Dedifferentiated amniotic fluid mesenchymal stem cell (primary cell): ENCODE measurements at regions not wholly inside any gene's neighbourhood (a gene's known extent, or its start where the extent isn't known, plus 50 kb on each side); places are given as distances from the start of the nearest gene placed in this dataset.
"Not testable (repeated sequence)": the region's sequence is repeated elsewhere in the genome, so short reads cannot be mapped to it uniquely, and the experiment has no call there.

Experiments
- DNase-seq: peaks from one replicate; pipeline ENCODE4 v3.0.0-alpha.2; 2016; ENCODE audit errors: extremely low spot score

DNA sequence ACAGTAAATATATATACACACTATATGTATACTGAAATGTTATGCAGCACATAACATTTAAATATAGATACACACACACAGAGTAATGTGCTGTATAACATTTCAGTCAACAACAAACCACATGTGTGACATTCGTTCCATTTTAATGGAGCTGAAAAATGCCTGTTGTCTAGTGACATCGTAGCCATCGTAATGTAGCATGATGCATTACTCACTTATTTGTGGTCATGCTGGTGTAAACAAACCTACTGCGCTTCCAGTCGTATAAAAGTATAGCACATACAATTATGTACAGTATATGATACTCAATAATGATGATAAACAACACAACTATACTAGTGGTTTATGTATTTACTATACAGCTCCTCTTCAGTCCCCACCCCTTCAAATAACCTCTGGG is 119.0 kb upstream of the SLC38A4 start:
- no peak for DNase-seq

DNA sequence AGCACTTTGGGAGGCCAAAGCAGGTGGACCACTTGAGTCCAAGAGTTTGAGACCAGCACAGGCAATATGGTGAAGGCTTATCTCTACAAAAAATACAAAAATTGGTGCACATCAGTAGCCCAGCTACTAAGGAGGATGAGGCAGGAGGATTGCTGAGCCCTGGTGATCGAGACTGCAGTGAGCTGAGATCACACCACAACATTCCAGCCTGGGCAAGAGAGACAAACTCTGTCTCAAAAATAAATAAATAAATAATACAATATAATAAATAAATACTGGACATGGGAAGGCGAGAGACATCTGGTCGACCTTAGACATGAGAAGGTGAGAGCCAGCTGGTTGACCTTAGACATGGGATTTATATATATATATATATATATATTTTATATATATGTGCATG is 119.8 kb upstream of the SLC38A4 start:
- no peak for DNase-seq

DNA sequence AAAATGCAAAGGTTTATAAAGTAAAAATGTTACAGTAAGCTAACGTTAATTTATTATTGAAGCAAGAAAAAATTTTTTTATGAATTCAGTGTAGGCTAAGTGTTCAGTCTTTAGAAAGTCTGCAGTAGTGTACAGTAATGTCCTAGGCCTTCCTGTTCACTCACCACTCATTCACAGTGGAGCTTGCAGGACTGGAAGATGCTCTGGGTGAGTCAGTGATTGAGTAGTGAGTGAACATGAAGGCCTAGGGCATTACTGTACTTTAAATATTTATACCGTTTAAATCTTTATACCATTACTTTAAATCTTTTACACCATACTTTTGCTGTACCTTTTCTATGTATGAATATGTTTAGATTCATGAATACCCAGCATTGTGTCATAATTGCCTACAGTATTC is 120.3 kb upstream of the SLC38A4 start:
- DNase-seq: peak; percentile 54

DNA sequence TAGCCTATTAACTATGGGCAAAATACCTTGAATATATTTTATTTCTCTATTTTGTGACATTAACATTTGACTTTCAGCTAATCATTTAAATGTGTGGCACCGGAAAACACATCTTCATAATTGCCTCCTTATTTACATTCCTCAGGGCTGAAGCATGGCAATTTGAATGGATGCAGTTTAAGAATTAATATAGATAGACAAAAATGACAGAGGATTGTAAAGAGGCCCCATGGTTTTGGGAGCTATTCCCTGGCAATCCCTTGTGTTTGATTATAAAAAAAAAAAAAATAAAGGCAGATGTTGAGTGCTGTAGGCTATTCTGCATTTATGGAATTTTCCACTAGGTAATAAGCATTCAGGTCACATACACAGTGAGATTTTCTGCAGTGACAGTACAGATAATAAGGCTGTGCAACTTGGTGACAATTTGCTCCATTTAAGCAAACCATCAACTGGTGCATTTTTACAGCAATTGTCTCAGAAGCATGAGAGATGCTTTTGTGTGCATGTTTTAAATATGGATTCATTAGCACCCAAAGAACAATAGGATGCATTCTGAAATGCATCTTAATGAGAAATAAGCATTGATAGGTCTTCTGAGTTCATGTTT is 123.2 kb upstream of the SLC38A4 start:
- no peak for DNase-seq

DNA sequence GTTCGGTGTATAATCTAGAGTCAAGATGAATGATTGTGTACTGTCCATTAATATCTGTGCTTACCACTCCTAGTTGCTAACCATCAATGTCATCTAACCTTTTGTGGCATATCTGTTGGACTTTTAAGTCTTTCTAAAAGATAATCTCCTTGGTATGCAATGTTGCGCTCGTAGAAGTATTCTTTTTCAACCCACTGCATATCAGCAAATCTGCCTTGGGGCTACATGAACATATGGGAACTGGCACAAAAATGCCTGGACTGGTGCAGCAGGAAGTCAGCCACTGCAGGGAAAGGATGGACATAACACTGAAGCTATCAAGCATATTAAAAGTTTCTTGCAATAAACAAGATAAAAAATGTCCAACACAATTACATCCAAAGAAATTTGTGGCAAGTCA is 124.3 kb upstream of the SLC38A4 start:
- peak; percentile 54 for DNase-seq

DNA sequence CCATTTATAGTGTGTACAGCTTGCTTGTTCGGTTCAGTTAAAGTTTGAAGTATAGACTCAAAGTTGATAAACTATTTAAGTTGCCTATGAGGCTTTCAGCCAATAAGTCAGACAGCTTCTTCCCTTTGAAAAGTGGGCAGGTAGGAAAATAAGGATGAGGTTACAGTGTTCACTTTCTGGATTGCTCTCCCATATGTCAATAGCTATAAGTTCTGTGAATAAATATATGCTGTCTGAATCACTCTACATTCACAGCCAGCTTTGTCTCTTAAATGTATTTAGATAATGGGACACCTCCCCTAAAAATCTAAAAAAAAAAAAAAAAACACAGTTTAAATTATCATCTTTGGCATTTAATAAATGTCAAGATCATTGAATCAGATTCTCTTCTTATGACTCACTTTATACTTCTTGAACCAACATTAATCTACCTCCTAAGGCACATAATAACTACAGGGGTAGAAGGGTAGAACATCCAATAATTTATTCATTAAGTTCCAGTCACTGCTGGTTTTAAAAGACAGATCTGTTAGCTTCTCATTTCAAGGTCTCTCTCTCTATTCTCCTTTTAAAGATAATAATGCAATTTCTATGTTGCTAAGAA is 126.4 kb upstream of the PCED1B start:
- DNase-seq: no peak

DNA sequence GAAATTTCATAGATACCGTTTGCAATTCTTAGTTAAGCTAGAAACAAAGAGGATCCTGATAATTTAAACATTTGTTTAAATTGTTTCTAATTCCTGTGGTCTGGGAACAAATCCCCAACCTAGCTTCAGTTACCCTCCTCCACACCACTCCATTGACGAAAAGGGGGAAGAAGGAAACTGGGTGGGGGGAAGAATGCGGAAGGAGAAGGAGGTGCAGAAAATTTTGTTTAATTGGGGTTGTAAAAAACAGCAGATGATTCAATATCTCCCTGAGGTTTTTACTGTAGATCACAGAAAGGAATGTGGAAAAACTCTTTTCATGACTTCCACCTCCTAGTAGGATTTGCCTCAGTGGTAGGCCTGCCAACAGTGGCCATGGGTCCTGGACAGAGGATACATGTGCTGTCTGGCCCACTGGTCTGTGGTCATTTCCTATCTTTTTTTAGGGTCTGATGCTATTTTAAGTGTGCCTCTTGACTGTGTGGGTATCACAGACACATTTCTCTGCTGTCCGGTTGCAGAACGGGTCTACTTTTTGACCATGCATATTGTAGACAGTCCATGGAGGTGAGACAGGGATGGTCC is 122.9 kb upstream of the PCED1B start:
- no peak for DNase-seq

DNA sequence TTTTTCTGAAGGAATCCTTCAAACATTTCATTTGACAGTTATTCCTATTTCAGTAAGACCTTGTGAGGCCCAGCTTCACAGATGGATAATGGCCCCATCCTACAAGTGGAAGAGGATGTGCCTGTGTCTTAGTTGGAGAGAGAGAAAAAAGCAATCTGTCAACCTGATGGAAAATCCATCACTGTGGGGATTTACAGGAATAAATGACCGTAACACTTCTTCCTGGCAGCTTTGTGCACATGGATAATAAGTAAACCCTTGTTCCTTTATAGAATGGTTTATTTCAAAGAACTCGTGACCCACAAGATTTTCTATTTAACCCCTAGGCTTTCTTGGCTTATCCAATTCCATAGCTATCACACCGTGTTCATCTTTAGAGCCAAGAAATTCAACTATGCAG is 121.4 kb upstream of the PCED1B start:
- no peak for DNase-seq

DNA sequence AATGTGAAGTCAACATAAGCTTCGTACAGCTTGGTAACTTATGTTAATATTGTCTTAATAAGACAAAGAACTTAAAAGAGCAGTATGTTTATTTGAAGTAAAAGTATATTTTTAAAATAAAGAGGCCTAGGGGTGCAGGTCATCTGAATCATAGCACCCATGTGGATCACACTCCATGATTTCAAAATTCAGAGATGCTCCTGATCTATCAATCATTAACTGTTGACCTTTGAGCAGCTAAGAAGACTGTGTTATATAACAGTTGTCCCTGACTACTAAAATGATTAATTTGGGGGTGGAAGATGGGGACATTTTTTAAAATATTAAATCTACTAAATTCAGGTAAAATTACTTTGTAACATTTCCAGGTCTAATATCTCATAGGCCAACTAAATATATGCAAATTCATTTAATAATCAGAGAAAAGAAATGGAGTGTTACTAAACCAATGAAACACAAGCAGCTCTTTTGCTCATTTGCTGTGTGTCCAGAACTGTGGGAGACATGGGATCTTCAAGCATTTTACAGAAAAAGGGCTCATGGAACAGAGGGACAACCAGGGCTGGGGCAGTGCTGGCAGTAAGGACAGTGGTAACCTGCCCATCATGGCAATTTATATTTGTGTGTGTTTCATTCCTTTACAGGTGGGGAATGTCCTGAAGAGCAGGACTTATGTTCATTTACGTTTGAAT is 120.7 kb upstream of the PCED1B start:
- DNase-seq: no peak

DNA sequence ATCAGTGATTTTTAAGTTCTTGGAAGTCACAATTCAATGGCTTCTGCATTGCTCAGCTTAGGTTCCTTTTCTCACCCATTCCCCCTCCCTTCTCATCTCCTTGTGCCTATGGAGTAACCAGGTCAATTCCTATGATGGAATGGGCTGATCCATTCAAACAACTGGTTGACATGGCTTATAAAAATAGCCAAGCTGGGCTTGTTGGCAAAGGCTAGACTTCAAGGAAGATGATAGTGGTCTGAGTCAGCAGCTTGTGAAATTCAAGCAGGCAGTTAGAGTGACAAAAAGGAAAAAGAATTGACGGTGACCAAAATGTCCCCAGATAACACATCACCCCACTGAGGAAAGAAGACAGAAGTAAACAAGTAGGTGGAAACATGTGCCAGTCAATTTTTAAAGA is 119.9 kb upstream of the PCED1B start:
- DNase-seq: peak; percentile 52

DNA sequence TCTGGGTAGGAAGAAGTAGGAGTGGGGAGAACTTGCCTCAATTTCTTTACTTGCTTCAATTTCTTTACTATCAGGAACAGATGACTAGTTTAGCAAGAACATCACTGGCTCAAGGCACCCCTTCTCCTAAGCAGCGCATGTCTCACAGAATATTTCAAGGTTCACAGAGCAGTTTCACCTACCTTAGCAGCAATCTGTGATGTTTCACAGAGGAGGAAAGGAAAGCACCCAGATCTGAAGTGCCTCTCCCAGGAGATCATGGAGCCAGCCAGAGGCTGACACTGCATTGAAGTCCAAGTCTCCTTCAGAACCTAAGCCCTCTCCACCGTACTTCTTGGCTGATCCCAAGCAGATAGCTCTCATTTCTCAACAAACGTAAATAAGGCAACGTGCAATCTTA is 118.7 kb upstream of the PCED1B start:
- DNase-seq: no peak

DNA sequence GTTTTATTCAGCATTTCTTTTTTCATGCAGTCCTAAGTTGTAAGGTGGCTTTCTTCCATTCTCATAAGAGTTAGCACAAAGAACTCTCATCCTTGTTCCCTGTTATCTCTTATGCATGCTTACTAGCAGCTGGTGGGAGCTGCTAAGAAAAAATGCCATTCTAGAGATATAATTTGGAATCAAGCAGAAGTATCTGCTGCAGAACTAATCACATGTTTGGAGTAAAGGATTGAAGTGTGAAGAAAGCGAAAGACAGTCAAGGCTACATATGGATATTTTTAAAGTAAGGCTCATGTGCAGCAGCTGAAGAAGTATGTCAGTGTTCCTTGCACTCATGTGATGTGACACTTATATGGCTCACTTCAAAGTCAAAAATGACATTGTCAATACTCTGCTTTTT is 116.2 kb upstream of the PCED1B start:
- DNase-seq: no peak

DNA sequence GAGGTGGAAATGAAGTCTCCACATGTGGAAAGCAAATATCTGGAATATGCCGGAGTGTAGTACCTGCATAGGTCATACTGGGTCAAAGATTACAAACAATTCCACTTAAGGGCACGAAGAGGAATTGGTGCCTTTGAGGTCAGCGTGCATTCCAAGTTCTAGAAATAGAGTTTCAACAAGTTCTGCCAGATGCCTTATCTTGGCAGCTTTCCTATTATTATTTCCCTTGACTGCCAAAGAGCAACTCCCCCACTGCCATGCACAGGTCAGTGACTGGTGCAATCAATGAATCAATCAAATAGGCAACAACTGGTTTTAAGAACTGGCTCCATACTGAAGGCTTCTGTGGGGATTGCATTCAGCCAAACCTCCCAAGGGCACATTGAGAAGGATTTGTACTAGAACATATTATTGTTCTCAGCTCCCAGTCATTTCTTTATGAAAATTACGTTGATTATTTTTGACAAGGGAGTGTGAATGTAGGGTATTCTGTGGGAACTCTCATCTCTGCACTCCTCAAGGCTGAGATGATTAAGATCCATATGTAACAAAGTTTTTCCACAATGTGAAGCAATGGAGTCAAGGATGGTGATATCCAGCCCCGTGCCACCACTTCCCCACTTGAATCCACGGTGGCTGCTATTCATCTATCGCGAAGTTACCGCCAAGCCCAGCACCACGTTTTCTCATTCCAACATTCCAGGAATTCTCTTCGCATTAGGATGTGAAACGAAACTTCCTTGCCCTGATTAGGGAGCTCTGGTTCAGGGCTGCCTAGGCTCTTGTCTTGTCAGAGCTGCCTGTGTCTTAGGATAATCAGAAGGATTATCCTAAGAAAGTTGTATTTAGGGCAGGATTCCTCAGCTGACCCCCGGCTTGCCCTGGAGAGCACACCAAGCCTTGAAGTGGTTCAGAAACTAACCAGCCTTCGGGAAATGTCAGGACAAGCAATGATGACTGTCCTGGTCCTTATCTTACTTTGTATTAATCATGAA is 115.1 kb upstream of the PCED1B start:
- peak; percentile 51 for DNase-seq

DNA sequence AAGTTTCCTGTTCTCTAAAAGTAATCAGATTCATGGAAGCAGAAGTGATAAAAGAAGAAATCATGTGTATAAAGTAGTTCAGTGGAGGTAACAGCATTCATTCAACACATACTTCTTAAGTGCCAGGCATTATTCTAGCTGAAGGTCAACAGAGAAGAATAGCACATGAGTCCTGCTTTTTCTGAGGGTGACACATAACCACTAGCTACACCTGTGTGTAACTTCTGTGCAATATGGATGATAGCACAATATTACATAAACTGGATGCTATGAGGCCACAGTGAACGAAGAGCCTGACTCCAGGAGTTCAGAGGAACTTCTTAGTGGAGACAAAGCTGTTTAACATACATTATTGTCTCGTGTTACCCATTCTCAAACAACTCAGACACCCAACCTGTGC is 114.3 kb upstream of the PCED1B start:
- no peak for DNase-seq

DNA sequence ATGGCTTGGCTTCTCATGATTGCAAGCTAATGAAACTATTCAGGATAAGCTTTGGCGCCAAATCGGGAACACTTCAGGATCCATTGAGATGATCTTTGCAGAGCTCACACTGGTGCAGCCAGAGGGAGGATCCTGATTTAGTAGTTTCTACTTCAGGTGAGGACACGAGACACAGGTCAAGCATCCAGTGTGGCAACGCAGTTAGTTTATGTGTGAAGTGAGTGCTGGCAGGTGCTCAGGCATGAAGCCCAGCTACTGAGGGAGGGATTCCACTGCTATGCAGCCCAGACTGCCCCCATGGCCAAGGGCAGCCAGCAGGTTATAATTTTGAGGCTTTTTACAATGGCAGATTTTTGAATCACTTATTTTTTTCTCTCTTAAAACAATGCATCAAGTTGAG is 113.5 kb upstream of the PCED1B start:
- DNase-seq: no peak

DNA sequence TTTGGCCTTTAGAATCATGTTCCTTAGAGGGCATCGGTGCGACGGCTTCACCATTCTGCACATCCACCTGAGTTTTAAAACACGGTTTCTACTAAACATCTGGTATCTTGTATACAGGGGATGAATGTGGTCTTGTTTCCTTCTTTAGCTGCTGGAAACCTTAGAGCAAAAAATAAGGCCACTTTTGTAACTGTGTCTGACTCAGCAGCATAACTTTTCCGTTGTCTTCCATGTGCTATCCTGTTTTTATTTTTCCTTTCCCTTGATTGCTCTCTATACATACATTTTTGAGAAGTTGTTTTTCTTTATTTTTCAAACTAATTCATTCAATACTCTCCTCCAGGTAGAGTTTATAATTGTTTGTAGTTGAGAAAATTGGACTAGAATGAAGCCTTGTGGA is 108.8 kb upstream of the PCED1B start:
- no peak for DNase-seq

DNA sequence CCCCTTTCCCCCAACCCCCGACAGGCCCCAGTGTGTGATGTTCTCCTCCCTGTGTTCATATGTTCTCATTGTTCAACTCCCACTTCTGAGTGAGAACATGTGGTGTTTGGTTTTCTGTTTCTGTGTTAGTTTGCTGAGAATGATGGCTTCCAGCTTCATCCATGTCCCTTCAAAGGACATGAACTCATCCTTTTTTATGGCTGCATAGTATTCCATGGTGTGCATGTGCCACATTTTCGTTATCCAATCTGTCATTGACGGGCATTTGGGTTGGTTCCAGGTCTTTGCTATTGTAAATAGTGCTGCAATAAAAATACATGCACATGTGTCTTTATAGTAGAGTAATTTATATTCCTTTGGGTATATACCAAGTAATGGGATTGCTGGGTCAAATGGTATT is 105.5 kb upstream of the PCED1B start:
- not testable (repeated sequence) for DNase-seq

DNA sequence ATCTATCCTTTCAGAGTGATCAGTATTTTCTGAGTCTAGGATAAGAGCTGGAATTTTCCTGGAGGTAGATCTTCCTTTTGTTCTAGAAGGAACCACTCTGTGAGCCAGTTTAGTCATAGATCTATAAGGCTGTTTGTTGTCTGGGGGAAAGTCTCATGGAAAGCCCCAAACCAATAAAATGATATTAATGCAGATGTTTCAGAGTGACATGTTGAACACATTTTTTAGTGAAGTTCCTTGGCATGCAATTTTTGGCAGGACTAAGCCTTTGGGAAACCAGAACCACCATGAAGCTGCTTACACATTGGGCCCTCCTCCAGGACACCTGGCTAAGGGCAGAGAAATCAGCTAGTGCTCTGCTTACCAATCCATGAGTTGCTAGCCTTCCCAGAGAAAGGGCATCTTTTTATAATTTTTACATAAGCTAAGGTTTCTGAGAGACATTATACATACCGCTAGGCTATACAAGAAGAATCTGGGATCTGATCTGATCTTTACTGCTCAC is 101.5 kb upstream of the PCED1B start:
- DNase-seq: no peak

DNA sequence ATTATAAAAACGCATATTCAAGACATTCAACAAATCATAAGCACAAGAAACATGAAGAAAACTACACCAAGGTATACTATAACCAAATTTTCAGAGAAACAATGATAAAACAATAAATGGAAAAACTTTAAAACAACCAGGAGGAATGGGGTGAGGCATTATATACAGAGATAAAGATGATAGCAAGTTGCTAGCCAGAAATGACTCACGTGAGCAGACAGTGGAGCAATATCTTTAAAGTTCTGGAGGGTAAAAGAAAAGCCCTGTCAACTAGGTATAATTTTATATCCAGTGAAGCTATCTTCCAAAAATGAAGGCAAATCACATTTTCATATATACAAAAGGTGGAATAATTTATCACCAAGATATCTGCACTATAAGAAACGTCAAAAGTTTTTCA is 97.8 kb upstream of the PCED1B start:
- DNase-seq: no peak

DNA sequence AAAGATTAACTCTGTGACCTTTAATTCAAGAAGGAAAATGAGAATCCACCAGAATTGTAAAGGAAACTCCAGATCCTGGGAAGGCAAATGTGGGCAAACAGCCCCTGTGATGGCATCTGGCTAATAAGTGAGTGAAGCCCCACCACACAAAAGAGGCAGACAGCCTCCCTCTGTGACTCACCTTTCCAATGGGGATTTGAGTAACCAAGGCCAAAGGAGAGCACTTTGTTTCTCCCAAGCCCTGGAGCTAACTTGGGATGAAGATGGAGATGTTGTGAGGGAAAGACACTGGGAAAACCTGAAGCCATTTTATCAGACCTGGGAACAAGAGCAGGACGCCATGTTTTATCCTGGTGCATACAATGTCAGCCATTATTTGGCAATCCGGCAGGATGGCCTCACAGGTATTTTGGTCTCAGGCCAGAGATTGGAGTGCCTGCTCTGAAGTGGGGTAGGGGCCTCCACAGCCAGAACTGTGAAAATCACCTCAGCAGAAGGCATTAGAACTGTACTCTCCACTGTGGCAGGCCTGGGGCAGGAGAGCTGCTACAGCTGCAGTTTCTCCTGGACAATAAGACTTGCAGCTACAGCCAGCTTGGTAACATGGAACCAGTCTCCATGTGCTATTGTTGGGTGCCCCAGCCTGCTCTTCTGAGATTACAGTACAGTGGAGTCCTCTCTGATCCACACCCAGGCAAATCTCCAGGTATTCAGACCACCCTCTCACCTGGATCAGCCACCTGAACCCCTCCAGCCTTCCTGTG is 96.6 kb upstream of the PCED1B start:
- DNase-seq: no peak

DNA sequence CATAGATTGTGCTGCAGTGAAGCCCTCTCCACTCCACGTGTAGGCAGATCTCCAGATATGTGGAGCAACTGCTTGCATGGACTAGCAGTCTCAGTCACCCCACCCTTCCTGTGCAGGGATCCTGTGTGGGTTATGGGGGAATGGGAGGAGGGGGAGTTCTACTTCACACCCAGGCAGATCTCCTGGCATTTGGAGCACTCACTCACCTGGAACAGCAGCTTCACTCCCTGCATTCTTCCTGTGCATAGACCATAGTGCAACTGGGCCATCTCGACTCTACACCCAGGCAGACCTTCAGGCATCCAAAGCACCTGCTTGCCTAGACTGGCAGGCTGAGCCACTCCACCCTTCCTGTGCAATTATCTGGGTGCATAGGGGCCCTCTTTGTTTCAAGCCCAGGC is 96.0 kb upstream of the PCED1B start:
- DNase-seq: no peak
